T-helper 17 cell (primary cell): ENCODE measurements at regions not wholly inside any gene's neighbourhood (a gene's known extent, or its start where the extent isn't known, plus 50 kb on each side); places are given as distances from the start of the nearest gene placed in this dataset.

ENCODE experiments used
- ATAC-seq: fragments of 150-1000 bp; cut with Tn5 transposase; 2 replicates; pipeline ENCODE4 v1.10.0; 2021; ENCODE audit warnings: mild to moderate bottlenecking, moderate library complexity
- DNase-seq, 3 donors: peaks; one replicate each; pipeline versions ENCODE4 v3.0.0 to v3.0.0-alpha.2; 2020 to 2021
- H3K9me3 ChIP-seq: one replicate; pipeline ENCODE4 v1.7.0; 2013; ENCODE audit warnings: low read length, mild to moderate bottlenecking; ENCODE audit not compliant: control insufficient read depth, poor library complexity, severe bottlenecking
- H3K27ac Mint-ChIP-seq: one replicate; pipeline ENCODE4 v1.8.0; 2022; ENCODE audit warnings: mild to moderate bottlenecking, moderate library complexity, mixed read lengths
- H3K27me3 Mint-ChIP-seq: one replicate; pipeline ENCODE4 v1.8.0; 2022; ENCODE audit warnings: mixed read lengths
- H3K36me3 Mint-ChIP-seq: one replicate; pipeline ENCODE4 v1.8.0; 2022; ENCODE audit warnings: low read depth, mixed read lengths
- H3K4me1 Mint-ChIP-seq: one replicate; pipeline ENCODE4 v1.8.0; 2022; ENCODE audit warnings: mild to moderate bottlenecking, mixed read lengths
- H3K4me3 Mint-ChIP-seq: one replicate; pipeline ENCODE4 v1.8.0; 2022; ENCODE audit warnings: mild to moderate bottlenecking, moderate library complexity, mixed read lengths

DNA sequence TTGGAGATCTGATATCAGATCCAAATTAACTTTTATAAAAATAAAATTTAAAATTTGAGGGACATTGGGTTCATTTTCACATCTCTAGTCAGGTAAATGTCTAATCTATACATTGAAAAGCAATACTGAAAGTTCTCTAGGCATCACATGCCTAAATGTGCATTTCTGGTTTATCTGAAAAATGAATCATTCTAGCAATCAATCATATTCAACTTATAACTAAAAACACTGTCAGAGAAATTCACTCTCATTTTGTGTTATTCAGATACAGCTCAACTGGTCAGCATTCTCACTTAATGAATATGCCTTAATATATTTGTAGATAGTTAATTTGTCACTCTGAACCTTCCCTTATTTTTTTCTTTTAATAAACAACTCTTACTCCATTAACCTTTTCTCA is 243.2 kb downstream of the CASP12 start:
- H3K9me3 ChIP-seq = no peaks in the 10 kb centered on the region
- Mint-ChIP-seq H3K27ac (no peak overlapping the region), H3K36me3 (no peaks in the 10 kb centered on the region), H3K27me3 (no peaks in the 10 kb centered on the region), H3K4me1 (peaks cover 20% of the 10 kb centered on the region), H3K4me3 (no peak overlapping the region)
- ATAC-seq (no peak), DNase-seq (no peak)

DNA sequence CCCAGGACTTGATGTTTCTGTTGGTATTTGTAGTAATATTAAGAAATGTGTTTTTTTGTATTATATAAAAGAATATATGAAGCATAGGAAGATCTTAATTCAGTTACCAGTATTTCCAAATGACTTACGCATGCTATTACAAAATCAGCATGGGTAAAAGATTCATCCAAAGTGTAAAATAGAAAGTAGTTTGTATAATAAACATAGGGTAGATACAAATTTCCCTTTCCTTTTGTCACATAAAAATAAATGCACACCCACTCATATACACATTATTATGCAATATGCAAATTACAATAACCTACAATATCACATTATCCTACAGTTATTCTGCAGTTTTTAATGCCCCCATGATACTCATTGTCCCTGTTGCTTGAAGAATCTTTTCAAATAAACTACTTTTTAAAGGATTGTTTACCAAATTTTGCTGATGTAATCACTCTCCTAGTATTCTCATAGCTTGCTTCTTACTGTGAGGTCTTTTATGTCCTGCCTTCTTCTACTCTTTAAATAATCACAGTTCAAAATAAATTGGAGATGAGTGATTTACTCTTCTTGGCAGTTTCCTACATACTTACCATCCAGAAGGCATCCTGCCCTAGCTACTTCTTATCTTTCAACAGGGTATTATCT is 244.0 kb downstream of the CASP12 start:
- Mint-ChIP-seq H3K27ac (no peak overlapping the region), H3K36me3 (no peaks in the 10 kb centered on the region), H3K4me1 (peaks cover 20% of the 10 kb centered on the region), H3K4me3 (no peak overlapping the region), H3K27me3 (no peaks in the 10 kb centered on the region)
- no peaks in the 10 kb centered on the region for H3K9me3 ChIP-seq
- no peak for DNase-seq
- ATAC-seq = no peak

DNA sequence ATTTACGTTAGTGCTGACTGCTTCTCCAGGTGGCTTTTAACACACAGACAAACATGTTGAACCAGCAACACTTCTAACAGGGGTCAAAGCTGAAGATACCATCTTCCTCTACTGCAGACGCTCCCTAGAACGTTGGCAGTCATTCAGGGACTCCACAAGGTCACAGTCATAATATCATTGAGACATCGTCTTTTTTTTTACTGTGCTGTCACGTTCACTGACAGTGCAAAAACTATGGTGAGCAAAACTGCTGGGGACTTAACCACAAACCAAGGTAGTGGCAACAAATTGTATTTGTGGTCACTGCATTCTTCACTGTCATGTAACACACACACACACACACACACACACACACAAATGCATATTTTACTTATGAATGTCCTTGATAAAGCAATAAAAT is 244.9 kb downstream of the CASP12 start:
- Mint-ChIP-seq H3K27ac (no peak overlapping the region), H3K4me1 (peaks cover 20% of the 10 kb centered on the region), H3K27me3 (no peaks in the 10 kb centered on the region), H3K4me3 (peak overlapping the region; percentile 58), H3K36me3 (no peaks in the 10 kb centered on the region)
- DNase-seq (no peak), ATAC-seq (peak; percentile 64)
- no peaks in the 10 kb centered on the region for H3K9me3 ChIP-seq

DNA sequence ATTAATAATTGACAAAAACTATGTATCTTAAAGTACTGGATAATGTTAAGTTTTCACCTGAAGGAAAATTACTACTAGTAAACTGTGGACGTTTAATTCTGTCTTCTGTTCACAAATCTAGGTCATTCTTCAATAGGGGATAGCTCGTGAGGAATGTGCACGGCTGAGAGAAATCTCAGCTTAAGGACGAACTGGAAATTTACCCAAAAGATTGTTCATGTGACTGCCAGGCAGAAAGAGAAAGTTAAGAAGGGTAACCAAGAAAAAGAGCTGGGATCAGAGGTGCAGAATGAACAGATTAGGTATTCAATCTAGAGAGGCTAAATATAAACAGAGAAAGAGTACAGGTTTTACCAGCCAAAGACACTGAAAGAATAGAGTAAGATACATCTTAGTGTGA is 245.3 kb downstream of the CASP12 start:
- Mint-ChIP-seq H3K27ac (no peak overlapping the region), H3K4me3 (peak overlapping the region; percentile 58), H3K4me1 (peaks cover 20% of the 10 kb centered on the region), H3K27me3 (no peaks in the 10 kb centered on the region), H3K36me3 (no peaks in the 10 kb centered on the region)
- H3K9me3 ChIP-seq = no peaks in the 10 kb centered on the region
- ATAC-seq (no peak), DNase-seq (no peak)

DNA sequence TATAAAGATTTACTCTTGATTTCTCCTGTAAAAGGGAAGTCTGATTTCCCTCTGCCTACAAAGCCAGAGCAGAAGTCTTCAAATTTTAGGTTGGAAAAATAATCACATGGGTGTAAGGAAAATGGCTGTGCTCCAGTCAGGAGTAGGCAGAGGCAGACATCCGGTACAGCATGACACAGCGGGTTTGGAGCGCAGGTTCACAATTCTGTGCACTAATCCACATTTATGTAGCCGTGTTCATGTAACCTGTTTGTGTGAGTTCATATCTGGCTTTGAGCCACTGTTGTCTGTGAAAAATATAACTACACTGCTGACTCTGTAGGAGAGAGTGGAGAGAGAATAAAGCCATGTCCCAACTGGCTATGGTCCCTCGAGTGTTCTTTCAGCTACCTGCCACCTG is 248.0 kb downstream of the CASP12 start:
- H3K4me1 Mint-ChIP-seq = peaks cover 7% of the 10 kb centered on the region
- no peak for ATAC-seq
- H3K27ac Mint-ChIP-seq = no peak overlapping the region
- H3K36me3 Mint-ChIP-seq = peaks cover 3% of the 10 kb centered on the region
- DNase-seq = no peak
- no peaks in the 10 kb centered on the region for H3K9me3 ChIP-seq
- no peak overlapping the region for H3K4me3 Mint-ChIP-seq
- H3K27me3 Mint-ChIP-seq = no peaks in the 10 kb centered on the region

DNA sequence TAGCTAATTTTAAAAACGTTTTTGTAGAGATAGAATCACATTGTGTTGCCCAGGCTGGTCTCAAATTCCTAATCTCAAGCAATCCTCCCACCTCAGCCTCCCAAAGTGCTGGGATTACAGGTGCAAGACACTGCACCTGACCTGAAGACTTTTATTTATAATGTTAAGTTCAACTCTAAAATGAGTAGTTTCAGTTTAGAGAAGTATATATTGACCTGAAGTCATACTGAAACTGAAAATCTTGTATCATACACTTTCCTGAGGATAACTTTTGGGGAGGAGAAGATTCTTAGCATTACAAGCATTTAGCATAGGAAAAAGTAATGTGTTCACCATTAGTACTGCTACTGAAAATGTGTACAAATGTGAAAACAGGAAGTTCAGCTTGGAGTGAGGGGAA is 249.3 kb downstream of the CASP12 start:
- no peaks in the 10 kb centered on the region for H3K9me3 ChIP-seq
- Mint-ChIP-seq H3K36me3 (peaks cover 3% of the 10 kb centered on the region), H3K4me3 (no peak overlapping the region), H3K27ac (no peak overlapping the region), H3K27me3 (no peaks in the 10 kb centered on the region), H3K4me1 (peaks cover 7% of the 10 kb centered on the region)
- no peak for ATAC-seq
- no peak for DNase-seq

DNA sequence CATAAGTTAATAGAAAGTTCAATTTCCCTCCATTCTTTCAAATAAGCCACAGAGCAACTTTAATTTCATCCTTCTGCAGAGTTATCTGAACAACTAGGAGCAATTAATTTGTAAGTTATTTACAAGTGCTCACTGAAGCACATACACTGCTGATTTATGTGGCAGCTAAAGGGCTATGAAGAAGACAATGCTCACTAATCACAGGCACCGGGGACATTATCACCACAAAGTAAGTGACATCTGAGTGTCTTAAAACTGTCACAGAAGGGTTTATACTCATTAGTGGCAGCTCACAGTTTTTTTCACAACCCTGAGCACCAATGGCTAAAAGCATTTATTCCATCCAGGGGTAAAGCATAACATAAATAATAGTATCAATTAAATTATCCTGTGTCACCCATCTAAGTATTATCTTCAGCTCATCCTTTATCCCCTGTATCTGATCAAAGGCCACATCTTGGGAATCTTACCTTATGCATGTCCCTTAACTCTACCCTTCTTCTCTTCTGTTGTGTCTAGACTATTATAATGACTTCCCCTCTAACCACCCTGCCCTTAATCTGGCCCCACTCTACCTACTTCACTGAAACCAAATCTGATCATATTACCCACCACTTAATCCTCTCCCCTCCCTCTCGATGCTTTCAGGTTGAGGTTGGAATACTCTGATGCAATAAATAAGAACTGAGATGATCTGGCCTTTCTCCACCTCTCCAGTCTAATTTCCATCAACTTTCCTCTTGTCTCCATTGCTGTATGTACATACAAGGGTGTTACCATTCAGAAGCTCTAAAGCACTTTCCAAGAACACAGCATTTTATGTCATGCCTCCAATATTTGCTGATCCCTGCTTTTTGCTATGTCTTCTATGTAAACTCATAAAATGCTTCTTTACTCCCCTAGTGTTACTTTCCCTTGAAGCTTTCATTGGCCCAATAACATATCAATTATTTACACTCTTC is 252.7 kb downstream of the CASP12 start:
- H3K27me3 Mint-ChIP-seq = no peaks in the 10 kb centered on the region
- DNase-seq = no peak
- no peak overlapping the region for H3K27ac Mint-ChIP-seq
- no peaks in the 10 kb centered on the region for H3K4me1 Mint-ChIP-seq
- H3K36me3 Mint-ChIP-seq = peaks cover 3% of the 10 kb centered on the region
- no peak overlapping the region for H3K4me3 Mint-ChIP-seq
- no peaks in the 10 kb centered on the region for H3K9me3 ChIP-seq
- no peak for ATAC-seq

DNA sequence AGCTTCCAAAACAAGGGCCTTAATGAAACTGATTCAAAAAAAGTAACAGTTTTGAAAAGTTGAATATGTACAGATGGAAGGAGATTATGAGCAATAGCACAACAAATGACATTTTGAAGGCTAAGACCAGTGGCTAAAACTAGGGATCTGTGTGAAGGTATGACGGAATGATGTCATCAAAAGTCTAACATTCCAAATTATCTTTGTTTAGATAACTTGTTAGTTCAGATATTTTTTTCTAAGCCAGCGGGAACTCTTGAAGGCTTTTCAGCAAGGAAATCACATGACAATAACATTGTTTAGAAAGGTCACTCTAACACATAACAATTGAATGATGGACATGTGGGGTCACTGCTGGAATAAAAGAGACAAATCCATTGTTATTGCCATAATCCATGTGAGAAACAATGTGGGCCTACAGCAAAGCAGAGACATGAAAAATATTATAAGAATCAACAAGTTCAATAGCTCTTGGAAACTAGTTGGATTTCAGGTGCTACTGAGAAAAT is 260.5 kb downstream of the CASP12 start:
- Mint-ChIP-seq H3K27ac (no peak overlapping the region), H3K36me3 (peaks cover 5% of the 10 kb centered on the region), H3K4me1 (peaks cover 2% of the 10 kb centered on the region), H3K27me3 (no peaks in the 10 kb centered on the region), H3K4me3 (no peak overlapping the region)
- H3K9me3 ChIP-seq = no peaks in the 10 kb centered on the region
- DNase-seq (no peak), ATAC-seq (no peak)

DNA sequence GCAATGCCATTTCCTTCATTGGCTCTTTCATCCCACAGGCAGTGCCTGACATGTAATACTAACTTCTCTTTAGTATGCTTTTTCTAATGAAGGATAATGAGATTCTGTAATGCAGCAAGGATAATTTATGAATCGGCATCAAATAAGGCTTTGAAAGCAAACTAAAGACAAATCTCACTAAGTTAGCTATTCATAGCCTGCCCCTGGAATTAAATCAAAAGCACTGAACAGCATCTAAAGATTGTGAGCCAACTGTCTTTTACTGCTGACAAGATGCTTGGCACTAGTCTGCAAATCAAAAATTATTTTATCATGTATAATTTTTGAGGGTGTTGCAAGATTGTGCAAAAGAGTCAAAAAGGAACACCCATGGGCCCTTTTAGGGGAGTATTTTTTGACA is 265.0 kb downstream of the CASP12 start:
- DNase-seq (no peak), ATAC-seq (no peak)
- Mint-ChIP-seq H3K4me3 (no peak overlapping the region), H3K4me1 (peaks cover 2% of the 10 kb centered on the region), H3K36me3 (peaks cover 5% of the 10 kb centered on the region), H3K27me3 (no peaks in the 10 kb centered on the region), H3K27ac (no peak overlapping the region)
- H3K9me3 ChIP-seq = no peaks in the 10 kb centered on the region

DNA sequence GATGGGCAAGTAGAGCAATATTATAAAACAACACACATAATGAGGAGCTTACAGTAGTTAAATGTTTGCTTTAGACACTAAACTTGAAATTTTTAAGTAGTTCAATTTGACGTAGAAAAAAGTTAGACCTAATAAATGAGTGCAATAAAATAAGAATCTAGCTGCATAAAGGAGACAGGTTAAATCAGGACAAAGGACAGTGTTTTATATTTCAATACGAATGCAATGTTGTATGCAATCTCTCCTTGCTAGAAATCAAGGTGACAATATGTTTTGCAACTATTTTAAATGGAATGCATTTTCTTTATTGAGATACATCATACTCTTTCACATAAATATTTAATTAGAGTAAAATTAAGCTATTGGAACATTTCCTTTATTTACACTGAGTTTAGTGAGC is 267.9 kb downstream of the CASP12 start:
- DNase-seq (no peak), ATAC-seq (no peak)
- no peaks in the 10 kb centered on the region for H3K27me3 Mint-ChIP-seq
- H3K27ac Mint-ChIP-seq = no peak overlapping the region
- no peak overlapping the region for H3K4me3 Mint-ChIP-seq
- H3K36me3 Mint-ChIP-seq = peaks cover 2% of the 10 kb centered on the region
- no peaks in the 10 kb centered on the region for H3K4me1 Mint-ChIP-seq
- H3K9me3 ChIP-seq = no peaks in the 10 kb centered on the region

DNA sequence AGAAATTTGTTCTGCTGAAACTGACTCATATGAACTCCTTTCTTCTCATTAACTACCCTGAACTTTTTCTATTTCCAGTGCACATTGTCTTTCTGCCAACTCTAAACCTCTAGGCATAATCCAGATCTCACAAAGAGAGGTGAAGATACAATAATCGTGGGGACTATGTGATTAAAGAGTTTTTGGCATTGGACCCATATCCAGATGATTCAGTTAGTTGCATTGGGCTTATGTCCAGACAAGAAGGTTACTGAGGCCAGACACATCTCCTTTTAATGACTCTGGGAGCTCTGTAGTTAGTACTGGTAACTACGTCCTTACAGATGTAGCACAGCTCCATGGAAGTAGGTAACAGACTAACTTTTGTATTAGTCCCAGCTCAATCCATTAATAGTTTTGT is 273.0 kb downstream of the CASP12 start:
- Mint-ChIP-seq H3K4me3 (no peak overlapping the region), H3K4me1 (peaks cover 5% of the 10 kb centered on the region), H3K27me3 (no peaks in the 10 kb centered on the region), H3K36me3 (no peaks in the 10 kb centered on the region), H3K27ac (no peak overlapping the region)
- ATAC-seq (no peak), DNase-seq (no peak)
- no peaks in the 10 kb centered on the region for H3K9me3 ChIP-seq

DNA sequence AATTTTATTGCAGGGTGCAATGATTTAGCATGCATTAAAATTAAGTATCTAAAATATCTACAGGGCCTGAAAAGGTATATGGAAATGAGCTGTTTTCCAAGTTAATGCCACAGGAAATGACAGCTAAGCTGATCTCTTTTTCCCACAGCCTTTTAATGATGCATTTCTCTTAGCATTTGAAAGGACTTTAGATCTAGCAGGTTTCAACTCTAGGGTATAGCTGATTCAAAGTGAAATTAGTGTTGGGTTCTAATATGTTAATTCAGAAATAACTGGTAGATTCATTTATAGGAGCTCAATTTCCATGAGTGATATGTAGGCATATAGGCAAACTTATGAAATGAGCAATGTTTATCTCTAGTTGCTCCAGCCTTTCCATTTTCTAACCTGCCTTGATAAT is 274.2 kb downstream of the CASP12 start:
- Mint-ChIP-seq H3K4me1 (peaks cover 5% of the 10 kb centered on the region), H3K36me3 (no peaks in the 10 kb centered on the region), H3K27me3 (no peaks in the 10 kb centered on the region), H3K4me3 (no peak overlapping the region), H3K27ac (no peak overlapping the region)
- H3K9me3 ChIP-seq = no peaks in the 10 kb centered on the region
- no peak for DNase-seq
- no peak for ATAC-seq

DNA sequence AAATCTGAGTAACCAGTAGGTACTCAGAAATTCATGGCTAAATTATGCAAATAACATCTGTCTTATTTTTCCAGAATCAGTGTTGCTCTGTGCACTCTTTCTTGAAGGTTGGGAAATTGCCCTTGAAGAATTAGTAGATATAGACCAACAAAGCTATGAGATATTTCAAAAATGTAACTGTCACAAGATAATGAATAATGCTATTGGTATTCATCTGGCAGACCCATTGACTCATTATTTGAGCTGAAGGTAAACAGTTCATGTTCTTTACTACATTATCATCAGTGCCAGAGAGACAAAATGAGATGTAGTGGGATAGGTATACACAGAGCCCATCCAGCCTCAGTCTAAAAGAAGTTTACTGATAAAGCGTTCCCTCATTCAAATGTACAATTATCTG is 274.7 kb downstream of the CASP12 start:
- H3K27me3 Mint-ChIP-seq = no peaks in the 10 kb centered on the region
- no peak for ATAC-seq
- no peaks in the 10 kb centered on the region for H3K36me3 Mint-ChIP-seq
- no peak for DNase-seq
- H3K27ac Mint-ChIP-seq = no peak overlapping the region
- peaks cover 5% of the 10 kb centered on the region for H3K4me1 Mint-ChIP-seq
- H3K4me3 Mint-ChIP-seq = no peak overlapping the region
- H3K9me3 ChIP-seq = no peaks in the 10 kb centered on the region
